ENCODE measurements at regions not wholly inside any gene's neighbourhood (a gene's known extent, or its start where the extent isn't known, plus 50 kb on each side); places are given as distances from the start of the nearest gene placed in this dataset.
A peak's percentile ranks its signal among the peaks of the same experiment; 100 is the strongest.

DNA sequence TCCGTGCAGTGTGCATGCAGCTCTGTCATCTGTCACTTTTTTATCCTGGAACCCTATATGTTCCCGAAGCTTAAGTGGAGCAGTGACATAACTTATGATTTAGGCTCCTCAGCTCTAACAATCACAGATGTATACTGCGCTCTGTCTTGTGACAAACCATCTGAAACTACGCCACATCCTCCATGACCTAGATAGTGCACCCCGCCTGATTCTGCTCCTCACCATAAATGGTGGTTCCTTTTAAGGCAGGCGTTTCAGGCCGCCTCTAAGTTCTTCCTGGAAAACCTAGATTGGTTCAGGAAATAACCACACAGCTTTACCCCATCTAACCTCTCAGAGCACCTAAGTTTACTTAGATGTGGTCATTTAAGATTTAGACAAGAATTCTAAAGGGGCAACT, 372.0 kb downstream of the CDH10 start:
- no peak for DNase-seq

DNA sequence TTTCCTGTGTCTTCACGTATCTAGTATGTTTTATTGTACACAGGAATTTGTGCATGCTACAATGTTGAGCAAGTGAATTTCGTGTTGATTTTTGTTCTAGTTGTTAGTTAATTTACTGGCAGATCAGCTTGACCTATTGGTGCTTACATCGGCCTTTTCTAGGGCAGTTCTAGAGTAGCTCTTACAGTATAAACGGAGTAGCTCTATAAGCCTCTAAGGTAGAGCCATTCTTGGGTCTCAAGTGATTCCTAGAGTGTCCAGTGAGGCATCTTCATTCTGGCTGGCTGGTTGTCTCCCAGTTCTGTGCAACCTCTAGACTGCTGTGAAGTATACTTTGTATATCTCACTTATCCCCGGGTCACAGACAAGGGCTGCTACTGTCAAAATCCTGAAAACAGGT, 364.6 kb downstream of the CDH10 start:
- no peak for DNase-seq

DNA sequence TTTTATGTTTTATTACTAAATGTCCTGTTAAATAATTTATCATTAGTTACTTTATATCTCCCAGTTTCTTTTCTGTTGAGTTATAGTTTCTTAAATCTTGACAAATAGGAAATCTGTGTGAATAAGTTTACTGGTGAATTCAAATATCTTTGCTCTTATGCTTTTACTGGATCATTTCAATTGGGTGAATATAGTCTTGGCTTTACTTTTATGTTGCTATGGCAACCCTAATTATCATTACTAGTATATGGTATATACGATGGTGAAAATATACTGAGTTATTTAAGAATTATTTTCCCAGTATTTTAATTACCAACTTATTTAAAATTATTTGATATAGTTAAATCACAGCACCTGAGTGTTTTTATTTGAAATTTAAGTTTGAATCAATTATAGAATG, 363.0 kb downstream of the CDH10 start:
- no peak for DNase-seq

DNA sequence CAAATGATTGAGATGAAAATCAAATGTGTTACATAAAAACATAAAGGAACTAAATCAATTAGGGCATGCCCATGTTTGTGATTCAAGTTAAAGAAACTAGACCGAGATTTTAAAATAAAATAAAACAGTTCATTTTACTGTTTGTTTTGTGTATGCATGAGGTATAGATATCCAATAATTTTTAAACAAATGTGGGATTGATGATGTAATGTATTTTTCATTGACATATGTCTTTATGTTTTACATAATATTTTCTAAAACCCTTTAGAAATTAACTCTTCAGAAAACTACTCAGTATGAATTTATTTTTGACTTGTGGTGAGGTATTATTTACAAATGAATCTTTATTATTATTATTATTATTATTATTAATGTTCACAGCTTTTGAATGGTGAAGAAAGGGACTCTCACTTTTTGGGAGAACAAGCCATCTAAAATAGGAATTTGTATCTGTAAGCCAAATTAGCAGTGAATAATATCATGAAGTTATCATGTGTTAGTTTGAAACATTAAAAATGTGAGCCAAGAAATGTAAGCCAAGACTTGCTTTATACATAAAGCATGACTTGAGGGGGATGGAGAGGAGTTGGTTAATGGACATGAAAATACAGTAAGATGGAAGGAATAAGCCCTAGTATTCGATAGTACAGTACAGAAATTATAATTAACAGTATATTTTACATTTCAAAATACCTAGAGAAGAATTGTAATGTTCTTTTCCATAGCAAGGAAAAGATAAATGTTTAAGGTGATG, 355.0 kb downstream of the CDH10 start:
- no peak for DNase-seq

- DNase-seq = no peak
Measured at GRCh38 chr5:24290536-24290935, 354.2 kb downstream of the CDH10 start.

DNA sequence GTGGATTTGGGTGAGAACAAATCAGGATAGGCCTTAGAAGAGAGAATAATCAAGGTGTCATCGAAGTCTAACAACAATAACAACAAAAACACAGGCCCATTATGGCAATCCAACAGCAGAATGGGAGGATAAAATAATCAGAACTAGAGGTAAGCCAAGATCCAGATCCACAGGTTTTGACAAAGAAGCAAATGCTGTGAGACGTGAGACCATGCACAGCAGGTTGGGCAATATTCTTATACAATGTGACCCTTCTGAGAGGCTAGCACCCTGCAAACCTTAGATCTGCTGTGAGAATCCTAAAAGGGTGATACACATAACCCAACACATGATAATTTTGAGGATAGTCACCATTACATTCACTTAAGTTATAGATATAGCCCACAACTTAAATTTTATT, 352.9 kb downstream of the CDH10 start:
- no peak for DNase-seq

DNA sequence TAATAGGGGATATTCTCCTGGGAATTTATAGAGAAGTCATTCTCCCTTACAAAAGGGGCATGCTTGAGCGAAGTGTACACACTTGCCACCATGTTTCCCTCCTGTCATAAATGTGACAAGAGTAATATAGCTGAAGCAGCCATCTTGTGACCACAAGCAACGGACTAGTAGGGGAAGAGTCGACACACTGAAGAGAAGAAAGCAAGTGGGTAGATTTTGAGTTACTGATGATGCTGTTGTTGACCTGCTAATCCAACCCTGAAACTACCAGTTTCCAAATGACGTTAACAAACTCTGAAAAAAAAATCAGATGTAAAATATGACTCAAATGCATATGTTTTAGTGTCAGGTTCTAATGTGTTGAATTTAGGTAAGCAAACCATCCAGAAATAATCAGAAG, 350.4 kb downstream of the CDH10 start:
- DNase-seq = no peak

DNA sequence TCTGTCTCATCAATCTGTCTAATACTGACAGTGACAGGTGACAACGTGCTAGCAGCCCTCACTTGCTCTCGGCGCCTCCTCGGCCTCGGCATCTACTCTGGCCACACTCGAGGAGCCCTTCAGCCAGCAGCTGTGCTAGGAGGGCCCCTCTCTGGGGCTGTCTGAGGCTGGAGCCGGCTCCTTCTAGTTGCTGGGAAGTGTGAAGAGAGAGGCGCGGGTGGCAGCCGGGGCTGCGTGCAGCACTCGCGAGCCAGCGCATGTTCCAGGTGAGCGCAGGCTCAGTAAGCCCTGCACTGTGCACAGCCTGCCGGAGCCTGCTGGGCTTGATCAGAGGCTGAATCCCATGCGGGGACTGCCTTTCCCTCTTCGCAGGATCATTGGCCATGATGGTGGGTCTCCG, 330.7 kb downstream of the CDH10 start:
- no peak for DNase-seq

GRCh38 chr5:24320643-24321042, 324.1 kb downstream of the CDH10 start:
- DNase-seq = no peak

DNA sequence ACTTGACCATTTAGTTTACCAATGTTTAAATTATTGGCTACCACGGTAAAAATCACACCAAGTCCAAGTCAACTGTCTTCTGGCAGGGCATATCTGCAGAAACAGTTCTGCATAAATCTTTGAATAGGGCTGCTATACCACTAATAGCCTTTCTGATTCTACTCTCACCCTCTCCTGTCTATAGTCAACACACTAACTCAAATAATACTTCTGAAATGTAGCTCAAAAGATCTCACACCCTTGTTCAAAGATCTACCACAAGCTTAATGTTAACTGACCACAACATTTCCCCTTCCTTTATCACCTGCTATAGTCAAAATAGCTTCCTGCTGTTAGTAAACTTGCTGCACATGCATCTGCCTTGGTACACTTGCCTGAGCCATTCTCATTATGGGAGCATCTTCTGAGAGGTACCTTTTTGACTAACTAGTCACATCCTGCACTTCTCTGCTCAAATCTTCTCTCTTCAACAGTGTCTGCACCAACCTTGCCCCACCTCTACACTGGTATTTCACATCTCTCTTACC, 319.4 kb downstream of the CDH10 start:
- DNase-seq = no peak

DNA sequence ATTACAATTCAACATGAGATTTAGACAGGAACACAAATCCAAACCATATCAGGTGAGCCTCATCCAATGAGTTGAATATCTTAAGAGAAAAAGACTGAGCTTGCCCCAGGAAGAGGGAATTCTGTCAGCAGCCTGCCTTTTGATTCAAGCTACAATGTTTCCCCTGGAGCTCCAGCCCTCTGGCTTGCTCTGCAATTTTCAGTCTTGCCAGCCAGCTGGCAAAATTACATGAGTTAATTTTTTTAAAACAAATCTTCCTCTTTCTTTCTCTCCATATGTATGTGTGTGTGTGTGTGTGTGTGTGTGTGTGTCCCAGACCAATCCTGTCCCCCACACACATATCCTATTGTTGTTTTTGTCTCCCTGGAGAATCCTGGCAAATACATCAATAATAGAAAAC, 313.2 kb downstream of the CDH10 start:
- DNase-seq = no peak

GRCh38 chr5:24347158-24347557, 297.6 kb downstream of the CDH10 start:
- DNase-seq = no peak

DNA sequence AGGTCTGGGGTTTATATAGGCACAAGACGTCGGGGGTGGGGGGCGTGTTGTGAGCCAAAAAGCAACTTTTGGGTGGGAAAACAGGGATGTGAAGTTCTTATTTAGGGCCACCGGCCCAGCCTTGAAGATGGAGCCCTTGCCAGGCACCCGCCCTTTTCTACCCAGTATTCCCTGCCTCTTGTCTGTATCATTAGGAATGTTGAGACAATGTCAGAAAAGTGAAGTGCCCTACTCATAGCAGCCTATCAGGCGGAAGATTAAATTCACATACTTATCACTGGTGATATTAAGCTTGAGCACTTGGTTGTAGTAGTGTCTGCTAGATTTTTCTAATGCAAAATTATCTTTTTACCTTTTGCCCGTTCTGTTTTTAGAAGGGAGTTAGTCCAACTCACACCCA, 293.5 kb downstream of the CDH10 start:
- DNase-seq = no peak

DNA sequence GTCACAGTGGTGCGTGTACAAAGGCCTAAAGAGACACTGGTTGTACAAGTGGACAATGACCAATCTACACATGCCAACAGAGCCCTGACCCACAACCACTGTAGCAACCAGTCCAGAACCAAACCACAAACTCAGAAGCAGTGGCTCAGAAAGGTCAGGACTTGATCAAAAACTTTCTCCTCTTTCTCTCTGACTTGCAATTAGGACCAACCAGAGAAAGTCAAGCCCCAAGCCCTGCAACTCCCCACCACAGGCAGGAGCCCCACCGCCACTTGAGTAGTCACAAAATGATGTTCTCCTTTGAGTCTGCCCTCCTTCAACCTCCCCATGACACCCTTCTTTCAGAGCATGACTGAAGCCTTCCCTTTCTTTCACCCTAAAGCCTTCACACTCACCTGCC, 291.8 kb downstream of the CDH10 start:
- no peak for DNase-seq

DNA sequence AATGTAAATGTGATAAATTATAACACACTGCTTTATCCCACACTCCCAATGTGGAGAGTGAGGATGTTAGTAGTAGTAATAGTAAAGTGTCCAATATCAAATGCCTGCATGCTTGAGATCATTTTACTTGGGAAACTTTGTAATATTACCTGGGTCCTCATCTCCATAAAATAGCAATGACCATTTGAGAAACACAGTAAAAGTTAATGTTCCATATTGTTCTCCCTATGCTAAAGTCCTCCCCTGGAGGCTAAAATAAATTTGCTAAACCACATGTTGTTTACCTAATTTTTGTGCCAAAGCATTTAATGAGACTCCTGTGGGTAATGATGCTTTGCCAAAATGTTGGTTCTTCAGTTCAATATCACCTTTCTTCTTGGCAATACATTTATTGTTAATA, 291.2 kb downstream of the CDH10 start:
- DNase-seq = no peak

DNA sequence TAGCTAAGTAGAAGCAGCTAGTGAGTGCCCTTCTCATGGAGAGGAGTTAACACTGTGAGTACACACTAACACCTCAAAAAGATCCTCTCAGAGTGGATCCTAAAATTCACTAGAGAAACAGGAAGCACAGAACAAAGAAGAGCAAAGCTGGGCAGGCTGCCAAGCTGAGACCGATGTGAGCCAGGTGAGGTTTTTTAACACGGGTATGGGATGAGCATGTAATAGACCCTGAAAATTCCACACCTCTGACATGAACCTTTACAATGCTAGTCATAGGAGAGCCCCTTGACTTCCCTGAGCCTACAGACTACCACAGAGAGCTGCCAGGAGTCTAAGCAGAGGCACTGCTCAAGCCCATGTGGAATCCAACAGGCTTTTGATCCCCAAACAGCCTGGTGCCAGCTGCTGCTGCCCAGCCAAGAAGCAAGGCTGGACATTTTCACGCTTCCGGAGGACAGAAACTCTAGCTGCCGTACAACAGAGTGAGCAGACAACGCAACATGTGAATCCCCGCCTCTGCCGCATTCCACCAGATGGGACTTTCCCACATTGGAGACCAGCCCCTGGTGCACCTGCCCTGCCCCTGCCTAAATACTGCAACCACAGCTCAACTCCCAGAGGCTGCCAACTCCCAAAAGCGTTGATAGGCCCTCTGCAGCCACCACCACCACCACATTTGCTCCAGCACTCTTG, 280.8 kb downstream of the CDH10 start:
- peak; percentile 35 for DNase-seq

GRCh38 chr5:24364711-24365110, 280.1 kb downstream of the CDH10 start:
- DNase-seq = peak; percentile 7

- no peak for DNase-seq
Measured at GRCh38 chr5:24365406-24365805, 279.4 kb downstream of the CDH10 start.

DNA sequence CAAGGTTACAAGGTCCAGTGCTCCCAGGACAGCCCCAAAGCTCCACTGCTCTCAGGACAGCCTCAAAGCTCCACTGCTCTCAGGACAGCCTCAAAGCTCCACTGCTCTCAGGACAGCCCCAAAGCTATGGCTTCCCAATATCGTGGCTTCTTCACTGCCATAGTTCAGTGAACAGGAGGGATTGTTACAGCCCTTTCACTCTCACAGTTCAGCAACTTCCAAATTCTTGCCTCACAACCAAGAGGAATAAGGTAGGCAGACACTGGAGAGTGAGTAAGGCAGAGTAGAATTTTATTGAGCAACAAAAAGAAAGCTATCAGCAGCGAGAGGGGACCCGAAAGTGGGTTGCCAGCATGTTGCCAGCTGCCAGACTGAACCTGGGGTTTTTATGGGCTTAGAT, 277.6 kb downstream of the CDH10 start:
- DNase-seq = no peak

GRCh38 chr5:24368115-24368514, 276.7 kb downstream of the CDH10 start:
- no peak for DNase-seq

DNA sequence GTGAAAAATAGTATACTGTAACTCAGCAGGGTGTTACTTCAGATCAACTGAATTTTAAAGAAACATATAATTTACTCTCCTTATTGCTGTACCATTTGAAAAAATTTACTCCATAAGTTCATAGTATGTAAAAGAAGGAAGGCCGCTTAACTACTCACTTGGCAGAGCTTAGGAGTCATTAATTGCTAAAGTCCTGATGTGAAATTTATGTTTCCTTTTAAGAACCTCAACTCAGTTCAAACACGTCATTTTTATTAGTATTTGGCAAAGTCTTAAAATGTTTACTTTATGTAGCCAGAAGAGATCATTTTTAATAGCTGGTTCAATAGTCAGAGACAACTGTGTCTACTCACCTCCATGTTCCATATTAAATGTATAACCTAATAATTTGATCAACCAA, 268.6 kb downstream of the CDH10 start:
- no peak for DNase-seq

GRCh38 chr5:24376616-24377015, 268.2 kb downstream of the CDH10 start:
- DNase-seq = no peak

DNA sequence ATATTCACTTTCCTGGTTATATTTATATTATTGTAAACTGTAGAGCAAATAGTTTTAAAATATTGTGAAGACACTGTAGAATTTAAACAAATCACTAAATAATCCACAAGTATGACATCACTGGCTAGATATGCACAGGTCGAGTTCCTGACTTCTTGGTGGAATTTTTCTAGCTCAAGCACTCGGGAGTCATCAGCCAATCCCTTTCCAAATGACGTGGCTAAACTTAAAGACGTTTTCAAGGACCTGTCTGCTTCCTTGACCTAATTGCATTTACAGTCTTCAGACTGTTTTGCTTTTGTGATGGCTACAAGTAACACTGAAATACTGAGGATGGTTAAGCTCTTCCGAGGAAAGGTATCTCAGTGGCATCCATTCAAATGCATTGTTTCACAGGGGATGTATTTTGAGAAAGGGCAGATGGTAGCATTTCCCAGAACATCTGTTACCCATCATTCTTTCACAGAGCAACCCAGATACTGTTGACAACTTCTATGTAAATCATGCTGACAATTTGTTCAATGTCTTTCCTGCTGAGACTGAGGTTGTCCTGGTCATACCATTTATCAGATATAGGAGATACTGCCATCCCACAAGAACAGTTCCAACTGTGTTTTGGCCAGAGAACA, 262.8 kb downstream of the CDH10 start:
- no peak for DNase-seq

GRCh38 chr5:24385070-24385469, 259.7 kb downstream of the CDH10 start:
- DNase-seq = no peak
